GM13977 (cell line): ENCODE measurements at regions not wholly inside any gene's neighbourhood (a gene's known extent, or its start where the extent isn't known, plus 50 kb on each side); places are given as distances from the start of the nearest gene placed in this dataset.

ENCODE experiments used
- DNase-seq: peaks from one replicate; pipeline ENCODE4 v3.0.0; 2012; ENCODE audit warnings: low spot score
- CTCF ChIP-seq: IDR thresholded peaks from 2 replicates; pipeline ENCODE4 v1.5.1; 2012; ENCODE audit warnings: mild to moderate bottlenecking, control low read depth; ENCODE audit not compliant: insufficient read depth; ENCODE audit errors: extremely low read depth, missing control alignments
- in situ Hi-C: fragments of 300-500 bp; cut with MboI; formaldehyde crosslinking; loops from one replicate; pipeline ENCODE4 v1.12.0; 2022; ENCODE audit warnings: low sequenced_read_pairs, low pct_unique_long_range_greater_than_20kb, mixed read lengths, inconsistent platforms; ENCODE audit not compliant: unreplicated experiment

- in situ Hi-C loops = no loop called here
- no peak for TF ChIP-seq CTCF
- DNase-seq = no peak
Observed at GRCh38 chr4:78695910-78696309, 80.2 kb upstream of the BMP2K start.

- no peak for DNase-seq
- no peak for TF ChIP-seq CTCF
- in situ Hi-C loops = no loop called here
Observed at GRCh38 chr4:78703079-78703478, 73.1 kb upstream of the BMP2K start.

GRCh38 chr4:78704317-78704716 is 71.8 kb upstream of the BMP2K start:
- in situ Hi-C loops = no loop called here
- DNase-seq = no peak
- TF ChIP-seq CTCF = no peak

GRCh38 chr4:78704981-78705683 is 71.0 kb upstream of the BMP2K start:
- no peak for DNase-seq
- TF ChIP-seq CTCF = no peak
- in situ Hi-C loops = no loop called here

GRCh38 chr4:78706302-78706701 is 69.8 kb upstream of the BMP2K start:
- in situ Hi-C loops = no loop called here
- DNase-seq = no peak
- no peak for TF ChIP-seq CTCF

GRCh38 chr4:78707268-78707667 is 68.9 kb upstream of the BMP2K start:
- TF ChIP-seq CTCF = no peak
- DNase-seq = no peak
- in situ Hi-C loops = no loop called here
